Neural crest cell (in vitro differentiated cells): ENCODE measurements at regions not wholly inside any gene's neighbourhood (a gene's known extent, or its start where the extent isn't known, plus 50 kb on each side); places are given as distances from the start of the nearest gene placed in this dataset.

Experiments used
- DNase-seq: peaks from one replicate; pipeline ENCODE4 v3.0.0; 2021; ENCODE audit warnings: low read depth, mixed read lengths, low spot score
- H3K27ac Mint-ChIP-seq: one replicate; pipeline ENCODE4 v1.8.0; 2021; ENCODE audit warnings: mild to moderate bottlenecking, mixed read lengths; ENCODE audit not compliant: unreplicated experiment
- H3K27me3 Mint-ChIP-seq: 2 replicates; pipeline ENCODE4 v1.8.0; 2021; ENCODE audit warnings: low read depth, mild to moderate bottlenecking, mixed read lengths
- H3K36me3 Mint-ChIP-seq: 2 replicates; pipeline ENCODE4 v1.8.0; 2021; ENCODE audit warnings: low read depth, mild to moderate bottlenecking, mixed read lengths
- H3K4me1 Mint-ChIP-seq: 2 replicates; pipeline ENCODE4 v1.8.0; 2021; ENCODE audit warnings: mixed read lengths
- H3K4me3 Mint-ChIP-seq: one replicate; pipeline ENCODE4 v1.8.0; 2021; ENCODE audit warnings: mild to moderate bottlenecking, mixed read lengths
- H3K9me3 Mint-ChIP-seq: 2 replicates; pipeline ENCODE4 v1.8.0; 2021; ENCODE audit warnings: mixed read lengths
- CTCF ChIP-seq: fragments of 200-600 bp; sonication (generic); conservative IDR thresholded peaks from 2 replicates; pipeline ENCODE4 v1.5.0; 2021; ENCODE audit warnings: antibody characterized with exemption, mild to moderate bottlenecking

- Mint-ChIP-seq H3K27ac (no peak overlapping the region), H3K4me1 (no peaks in the 10 kb centered on the region), H3K27me3 (no peaks in the 10 kb centered on the region), H3K36me3 (no peaks in the 10 kb centered on the region), H3K4me3 (no peak overlapping the region), H3K9me3 (peaks cover 11% of the 10 kb centered on the region)
- TF ChIP-seq CTCF, result no peak
- DNase-seq, result no peak
These were observed 350.1 kb downstream of the C4orf33 start for GRCh38 chr4:129446074-129446473.

DNA sequence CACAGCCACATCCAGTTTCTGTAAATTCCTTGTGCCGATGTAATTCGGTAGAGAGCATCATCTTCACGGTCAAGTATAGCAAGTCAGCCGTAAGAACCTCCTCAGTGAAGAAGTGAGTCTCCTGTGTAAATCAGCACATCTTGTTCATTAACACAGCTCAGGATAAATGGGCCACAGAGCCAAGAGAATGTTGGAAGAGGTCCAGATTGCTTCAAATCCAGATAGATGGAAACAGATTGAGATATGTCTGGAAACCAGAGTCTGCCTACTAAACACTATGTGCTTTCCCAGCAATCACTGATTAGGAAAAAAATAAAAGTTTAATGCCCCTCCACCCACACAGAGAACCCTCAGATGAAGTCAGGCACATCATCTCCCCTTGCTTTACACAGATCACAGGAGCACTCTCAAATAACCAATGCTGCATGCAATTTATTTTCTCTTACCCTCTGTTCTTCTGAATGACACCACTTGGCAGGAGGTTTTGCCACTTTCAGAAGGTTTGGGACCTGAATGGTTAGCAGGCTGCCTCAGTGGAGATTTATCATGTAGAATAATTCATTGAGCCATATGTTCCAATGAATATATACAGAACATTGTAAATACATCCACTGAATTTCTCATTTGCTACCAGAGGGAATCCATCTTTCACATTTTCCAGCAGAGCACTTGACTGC lies 357.7 kb downstream of the C4orf33 start:
- no peaks in the 10 kb centered on the region for H3K27me3 Mint-ChIP-seq
- H3K9me3 Mint-ChIP-seq, result peaks cover 5% of the 10 kb centered on the region
- no peaks in the 10 kb centered on the region for H3K36me3 Mint-ChIP-seq
- H3K27ac Mint-ChIP-seq, result no peak overlapping the region
- H3K4me1 Mint-ChIP-seq, result no peaks in the 10 kb centered on the region
- DNase-seq, result no peak
- TF ChIP-seq CTCF, result no peak
- H3K4me3 Mint-ChIP-seq, result no peak overlapping the region

- Mint-ChIP-seq H3K9me3 (peaks cover 2% of the 10 kb centered on the region), H3K4me3 (no peak overlapping the region), H3K36me3 (no peaks in the 10 kb centered on the region), H3K27me3 (no peaks in the 10 kb centered on the region), H3K4me1 (no peaks in the 10 kb centered on the region), H3K27ac (no peak overlapping the region)
- no peak for DNase-seq
- TF ChIP-seq CTCF, result no peak
These were observed 359.5 kb downstream of the C4orf33 start for GRCh38 chr4:129455482-129455881.

- no peak overlapping the region for H3K4me3 Mint-ChIP-seq
- H3K27ac Mint-ChIP-seq, result no peak overlapping the region
- H3K36me3 Mint-ChIP-seq, result no peaks in the 10 kb centered on the region
- peaks cover 6% of the 10 kb centered on the region for H3K9me3 Mint-ChIP-seq
- no peaks in the 10 kb centered on the region for H3K27me3 Mint-ChIP-seq
- H3K4me1 Mint-ChIP-seq, result peaks cover 6% of the 10 kb centered on the region
- no peak for DNase-seq
- TF ChIP-seq CTCF, result no peak
These were observed 372.7 kb downstream of the C4orf33 start for GRCh38 chr4:129468624-129469023.

DNA sequence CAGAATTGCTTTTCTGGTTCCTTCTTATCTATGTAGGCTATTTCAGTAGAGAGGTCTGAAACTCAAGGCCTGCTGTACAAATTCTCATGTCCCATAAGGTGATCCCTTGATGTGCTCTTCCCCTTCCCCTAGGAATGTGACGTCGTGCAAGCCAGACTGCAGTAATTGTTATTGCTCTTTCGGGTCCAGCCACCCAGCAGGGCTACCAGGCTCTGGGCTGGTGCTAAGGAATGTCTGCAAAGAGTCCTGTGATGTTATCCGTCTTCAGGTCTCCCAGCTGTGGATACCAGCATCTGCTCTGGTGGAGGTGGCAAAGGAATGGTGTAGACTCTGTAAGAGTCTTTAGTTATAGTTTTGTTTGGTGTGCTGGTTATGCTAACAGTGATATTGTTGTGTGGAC lies 378.7 kb downstream of the C4orf33 start:
- Mint-ChIP-seq H3K36me3 (peaks cover 4% of the 10 kb centered on the region), H3K4me3 (no peak overlapping the region), H3K9me3 (peaks cover 12% of the 10 kb centered on the region), H3K27ac (no peak overlapping the region), H3K4me1 (no peaks in the 10 kb centered on the region), H3K27me3 (no peaks in the 10 kb centered on the region)
- no peak for DNase-seq
- TF ChIP-seq CTCF, result no peak
